ENCODE measurements at regions not wholly inside any gene's neighbourhood (a gene's known extent, or its start where the extent isn't known, plus 50 kb on each side); places are given as distances from the start of the nearest gene placed in this dataset.

GRCh38 chr1:81151206-81151605 lies 649.5 kb upstream of the ADGRL2 start:
- no peak for ATAC-seq (ENCODE audit: insufficient read depth, low FRiP score)
- no peaks in the 10 kb centered on the region for H3K27me3 ChIP-seq (ENCODE audit: control insufficient read depth in 3 of 3, insufficient read depth in 3 of 3, low read length in 2 of 3)
- 0 to 9% methylated on average over 1 of the region's 1 CpG for WGBS, 2 donors
- no peak overlapping the region for H3K9ac ChIP-seq (ENCODE audit: insufficient read depth in 1 of 2, low read length in 2 of 2)
- H3K36me3 ChIP-seq (ENCODE audit: control insufficient read depth in 4 of 4, insufficient read depth in 4 of 4, low read length in 4 of 4), result no peaks in the 10 kb centered on the region
- H3K4me1 ChIP-seq (ENCODE audit: control insufficient read depth in 5 of 5, insufficient read depth in 5 of 5, low read length in 5 of 5), result no peaks in the 10 kb centered on the region
- TF ChIP-seq CTCF (IDR thresholded peaks at IDR 0.05; ENCODE audit: control extremely low read depth, extremely low read depth), result no peak
- DNase-seq, result no peak
- H3K4me3 ChIP-seq, result no peak overlapping the region
- no peak overlapping the region for H3K27ac ChIP-seq (ENCODE audit: low read depth in 1 of 2, low read length in 1 of 2)
- no peaks in the 10 kb centered on the region for H3K9me3 ChIP-seq (ENCODE audit: control insufficient read depth in 4 of 4, insufficient read depth in 3 of 4, low read length in 3 of 4)

- no peak for TF ChIP-seq CTCF (IDR thresholded peaks at IDR 0.05; ENCODE audit: control extremely low read depth, extremely low read depth)
- WGBS, 2 donors, result 56 to 81% methylated on average over 2 of the region's 2 CpGs
- Histone ChIP-seq H3K4me1 (ENCODE audit: control insufficient read depth in 5 of 5, insufficient read depth in 5 of 5, low read length in 5 of 5) (no peaks in the 10 kb centered on the region), H3K36me3 (ENCODE audit: control insufficient read depth in 4 of 4, insufficient read depth in 4 of 4, low read length in 4 of 4) (no peaks in the 10 kb centered on the region), H3K9ac (ENCODE audit: insufficient read depth in 1 of 2, low read length in 2 of 2) (no peak overlapping the region), H3K9me3 (ENCODE audit: control insufficient read depth in 4 of 4, insufficient read depth in 3 of 4, low read length in 3 of 4) (no peaks in the 10 kb centered on the region), H3K27ac (ENCODE audit: low read depth in 1 of 2, low read length in 1 of 2) (no peak overlapping the region), H3K27me3 (ENCODE audit: control insufficient read depth in 3 of 3, insufficient read depth in 3 of 3, low read length in 2 of 3) (no peaks in the 10 kb centered on the region), H3K4me3 (no peak overlapping the region)
- DNase-seq, result no peak
- no peak for ATAC-seq (ENCODE audit: insufficient read depth, low FRiP score)
Measured at GRCh38 chr1:81149649-81150325, 650.9 kb upstream of the ADGRL2 start.

GRCh38 chr1:81144240-81144825 lies 656.4 kb upstream of the ADGRL2 start:
- Histone ChIP-seq H3K36me3 (ENCODE audit: control insufficient read depth in 4 of 4, insufficient read depth in 4 of 4, low read length in 4 of 4) (no peaks in the 10 kb centered on the region), H3K4me3 (no peak overlapping the region), H3K27me3 (ENCODE audit: control insufficient read depth in 3 of 3, insufficient read depth in 3 of 3, low read length in 2 of 3) (no peaks in the 10 kb centered on the region), H3K9me3 (ENCODE audit: control insufficient read depth in 4 of 4, insufficient read depth in 3 of 4, low read length in 3 of 4) (peaks cover 0 to 2% (median 0%) of the 10 kb centered on the region in 4 donors), H3K9ac (ENCODE audit: insufficient read depth in 1 of 2, low read length in 2 of 2) (no peak overlapping the region), H3K4me1 (ENCODE audit: control insufficient read depth in 5 of 5, insufficient read depth in 5 of 5, low read length in 5 of 5) (no peaks in the 10 kb centered on the region), H3K27ac (ENCODE audit: low read depth in 1 of 2, low read length in 1 of 2) (no peak overlapping the region)
- 72 to 76% methylated on average over 4 of the region's 4 CpGs for WGBS, 2 donors
- no peak for TF ChIP-seq CTCF (IDR thresholded peaks at IDR 0.05; ENCODE audit: control extremely low read depth, extremely low read depth)
- DNase-seq, result no peak
- ATAC-seq (ENCODE audit: insufficient read depth, low FRiP score), result no peak

All from lung (tissue), 11 donors.